ENCODE measurements at regions not wholly inside any gene's neighbourhood (a gene's known extent, or its start where the extent isn't known, plus 50 kb on each side); places are given as distances from the start of the nearest gene placed in this dataset.

DNA sequence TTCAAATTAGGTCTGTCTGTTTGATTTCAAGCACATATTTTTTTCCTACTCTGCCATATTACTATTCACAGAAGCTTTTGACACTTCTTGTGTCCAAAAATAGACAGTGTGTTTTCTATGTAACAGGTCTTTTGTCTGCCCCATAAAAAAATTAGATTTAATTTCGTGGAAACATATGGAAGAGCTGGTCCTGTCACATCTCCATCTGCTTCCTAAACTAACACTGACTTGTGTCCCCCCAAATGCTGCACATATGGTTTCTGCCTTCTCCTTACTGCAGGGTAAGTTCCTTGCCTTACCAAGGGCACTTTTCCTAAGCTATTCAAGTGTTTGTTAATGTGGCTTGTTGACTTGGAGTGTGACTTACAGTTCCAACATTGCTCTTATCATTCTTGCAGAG, 340.7 kb upstream of the ARX start:
- TF ChIP-seq, protein P1, sequence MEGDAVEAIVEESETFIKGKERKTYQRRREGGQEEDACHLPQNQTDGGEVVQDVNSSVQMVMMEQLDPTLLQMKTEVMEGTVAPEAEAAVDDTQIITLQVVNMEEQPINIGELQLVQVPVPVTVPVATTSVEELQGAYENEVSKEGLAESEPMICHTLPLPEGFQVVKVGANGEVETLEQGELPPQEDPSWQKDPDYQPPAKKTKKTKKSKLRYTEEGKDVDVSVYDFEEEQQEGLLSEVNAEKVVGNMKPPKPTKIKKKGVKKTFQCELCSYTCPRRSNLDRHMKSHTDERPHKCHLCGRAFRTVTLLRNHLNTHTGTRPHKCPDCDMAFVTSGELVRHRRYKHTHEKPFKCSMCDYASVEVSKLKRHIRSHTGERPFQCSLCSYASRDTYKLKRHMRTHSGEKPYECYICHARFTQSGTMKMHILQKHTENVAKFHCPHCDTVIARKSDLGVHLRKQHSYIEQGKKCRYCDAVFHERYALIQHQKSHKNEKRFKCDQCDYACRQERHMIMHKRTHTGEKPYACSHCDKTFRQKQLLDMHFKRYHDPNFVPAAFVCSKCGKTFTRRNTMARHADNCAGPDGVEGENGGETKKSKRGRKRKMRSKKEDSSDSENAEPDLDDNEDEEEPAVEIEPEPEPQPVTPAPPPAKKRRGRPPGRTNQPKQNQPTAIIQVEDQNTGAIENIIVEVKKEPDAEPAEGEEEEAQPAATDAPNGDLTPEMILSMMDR (IDR thresholded peaks at IDR 0.05; ENCODE audit: low read depth, low read length, missing control alignments): no peak
- H3K4me3 ChIP-seq (ENCODE audit: low read depth, low read length): no peak overlapping the region
- no peak for DNase-seq (ENCODE audit: low read depth)

DNA sequence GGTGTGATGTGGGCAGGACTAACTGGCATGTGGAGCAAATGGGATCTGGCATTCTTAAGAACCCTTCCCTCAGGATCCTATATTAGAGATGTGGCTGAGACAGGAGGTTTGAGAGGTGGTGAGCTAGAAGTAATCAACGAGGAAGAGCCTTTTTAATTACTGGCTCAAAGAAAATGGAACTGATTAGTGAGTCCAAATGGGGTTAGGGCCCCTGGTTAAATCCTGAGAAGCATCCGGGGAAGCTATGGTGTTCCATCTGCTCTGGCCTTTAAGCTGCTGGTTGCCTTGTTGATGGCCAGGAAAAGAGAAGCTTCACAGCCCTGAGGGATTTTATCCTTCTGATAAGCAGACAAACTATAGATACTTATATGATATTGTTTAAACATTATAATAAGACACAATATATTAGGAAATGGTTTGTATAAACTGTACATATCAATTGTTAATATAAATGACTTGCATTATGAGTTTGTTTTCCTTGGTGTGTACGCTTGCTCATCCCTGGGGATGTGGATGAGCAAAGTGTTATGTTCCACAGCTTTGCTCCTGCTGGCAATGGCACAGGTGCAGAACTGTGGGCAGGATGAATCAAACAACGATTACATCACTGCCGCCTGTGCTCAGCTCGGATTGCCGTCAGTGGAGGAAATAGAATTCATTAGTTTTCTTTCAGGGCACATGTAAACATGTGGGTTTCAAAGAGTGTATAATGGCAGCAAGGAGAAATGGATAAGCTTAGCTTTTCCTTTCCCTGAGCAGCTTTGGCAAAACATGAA, 328.6 kb upstream of the ARX start:
- no peak for DNase-seq (ENCODE audit: low read depth)
- H3K4me3 ChIP-seq (ENCODE audit: low read depth, low read length): no peak overlapping the region
- TF ChIP-seq, protein P1 (IDR thresholded peaks at IDR 0.05; ENCODE audit: low read depth, low read length, missing control alignments): no peak

DNA sequence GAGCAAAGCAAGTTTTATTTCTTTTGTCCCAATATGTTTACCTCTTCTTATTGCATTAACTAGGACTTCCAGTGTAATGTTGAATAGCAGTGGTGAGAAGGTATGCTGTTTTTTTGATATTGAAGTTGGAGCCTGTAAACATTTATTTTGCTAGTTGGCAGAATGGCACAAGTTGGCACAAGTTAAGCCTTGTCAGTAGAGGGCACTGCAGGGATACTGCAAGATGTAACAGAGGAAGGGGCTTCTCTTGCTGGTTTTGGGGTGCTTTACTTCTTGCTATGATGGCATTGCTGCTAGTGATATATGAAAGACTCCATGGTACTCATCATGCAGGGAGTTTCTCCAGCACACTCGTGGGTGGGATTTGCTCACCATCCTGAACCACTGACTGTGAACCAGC, 327.3 kb upstream of the ARX start:
- TF ChIP-seq, protein P1 (IDR thresholded peaks at IDR 0.05; ENCODE audit: low read depth, low read length, missing control alignments): no peak
- no peak overlapping the region for H3K4me3 ChIP-seq (ENCODE audit: low read depth, low read length)
- no peak for DNase-seq (ENCODE audit: low read depth)

DNA sequence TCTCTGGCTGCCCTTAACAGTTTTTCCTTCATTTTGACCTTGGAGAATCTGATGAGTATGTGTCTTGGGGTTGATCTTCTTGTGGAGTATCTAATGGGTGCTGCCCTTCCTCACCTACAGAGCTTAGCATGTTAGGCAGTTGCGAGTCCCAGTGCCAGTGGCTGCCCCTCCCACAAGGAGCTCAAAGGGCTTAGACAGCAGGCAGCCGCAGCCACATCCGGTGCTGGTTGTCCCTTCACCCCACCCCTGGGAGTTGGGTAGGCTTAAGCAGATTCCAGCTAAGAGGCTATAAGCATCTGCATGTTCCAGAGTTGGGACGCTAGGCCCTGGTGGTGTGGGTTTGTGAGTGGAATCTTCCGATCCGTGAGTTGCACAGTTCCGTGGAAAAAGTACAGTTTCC, 322.1 kb upstream of the ARX start:
- DNase-seq (ENCODE audit: low read depth): no peak
- H3K4me3 ChIP-seq (ENCODE audit: low read depth, low read length): no peak overlapping the region
- TF ChIP-seq, protein P1 (IDR thresholded peaks at IDR 0.05; ENCODE audit: low read depth, low read length, missing control alignments): no peak

DNA sequence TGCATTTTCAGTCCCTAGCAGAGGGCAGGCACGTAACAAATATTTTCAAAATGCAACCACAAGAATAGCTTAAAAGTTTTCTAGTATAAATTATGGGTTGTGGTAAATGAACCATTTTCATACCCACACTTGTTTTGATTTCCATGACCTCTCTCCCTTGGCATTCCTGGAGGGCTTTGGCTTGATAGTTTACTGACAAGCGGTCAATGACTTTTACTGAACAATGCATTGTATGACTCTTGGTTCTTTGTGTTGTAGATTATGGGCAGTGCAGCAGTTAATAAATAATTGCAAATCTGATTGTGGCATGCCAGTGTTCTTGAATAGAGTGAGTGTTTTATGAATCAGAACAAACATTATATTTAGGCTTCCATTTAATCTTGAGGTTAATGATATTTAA, 285.2 kb upstream of the ARX start:
- TF ChIP-seq, protein P1 (IDR thresholded peaks at IDR 0.05; ENCODE audit: low read depth, low read length, missing control alignments): no peak
- H3K4me3 ChIP-seq (ENCODE audit: low read depth, low read length): no peak overlapping the region
- DNase-seq (ENCODE audit: low read depth): no peak

DNA sequence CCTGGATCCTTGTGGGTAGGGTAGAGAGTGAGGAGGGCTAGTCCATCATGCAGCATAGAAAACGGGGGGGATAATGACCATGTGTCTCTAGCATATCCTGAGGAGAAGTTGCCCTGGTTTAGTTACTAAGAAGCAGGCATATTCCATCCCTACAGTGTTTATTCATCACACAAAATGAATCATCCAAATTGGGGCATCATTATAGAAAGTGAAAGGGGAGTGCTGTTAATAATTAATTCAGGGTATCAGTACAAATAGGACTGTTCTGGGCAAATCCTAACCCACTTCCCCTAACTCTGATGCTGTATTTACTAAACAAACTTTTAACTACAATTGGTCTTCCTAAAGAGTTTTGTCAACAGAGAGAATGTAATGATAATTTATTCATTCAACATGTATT, 281.1 kb upstream of the ARX start:
- TF ChIP-seq, protein P1 (IDR thresholded peaks at IDR 0.05; ENCODE audit: low read depth, low read length, missing control alignments): no peak
- no peak overlapping the region for H3K4me3 ChIP-seq (ENCODE audit: low read depth, low read length)
- DNase-seq (ENCODE audit: low read depth): no peak

DNA sequence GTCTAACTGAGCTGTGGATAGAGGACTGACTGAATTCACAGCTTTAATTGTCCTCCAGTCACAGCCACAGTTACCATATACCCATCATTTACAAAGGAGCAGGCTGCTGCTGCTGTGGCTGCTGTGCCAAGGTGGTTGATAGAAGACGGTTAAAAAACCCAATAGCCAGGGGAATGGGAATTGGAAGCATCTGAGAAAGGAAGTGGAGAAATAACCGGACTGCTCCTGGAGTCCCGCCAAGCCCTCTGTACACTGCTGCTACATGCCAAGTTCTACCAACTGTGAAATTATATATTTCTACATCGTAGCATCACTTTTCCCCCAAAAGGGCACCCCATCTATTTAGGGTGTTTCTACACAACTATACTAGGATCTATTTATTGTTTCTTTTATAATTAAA, 279.7 kb upstream of the ARX start:
- TF ChIP-seq, protein P1 (IDR thresholded peaks at IDR 0.05; ENCODE audit: low read depth, low read length, missing control alignments): no peak
- H3K4me3 ChIP-seq (ENCODE audit: low read depth, low read length): no peak overlapping the region
- no peak for DNase-seq (ENCODE audit: low read depth)

Measured in GM12864 (cell line).